KMS-11 (cell line): ENCODE measurements at regions not wholly inside any gene's neighbourhood (a gene's known extent, or its start where the extent isn't known, plus 50 kb on each side); places are given as distances from the start of the nearest gene placed in this dataset.

ENCODE experiments used
- H2AFZ ChIP-seq: fragments of 200-600 bp; sonication (generic); 2 replicates; pipeline ENCODE4 v1.6.1; 2016; ENCODE audit warnings: antibody characterized with exemption, mixed run types, low read depth
- H3K27ac ChIP-seq: fragments of 200-600 bp; sonication (generic); 2 replicates; pipeline ENCODE4 v1.6.1; 2016; ENCODE audit warnings: mild to moderate bottlenecking, mixed run types
- H3K27me3 ChIP-seq: fragments of 200-600 bp; sonication (generic); 2 replicates; pipeline ENCODE4 v1.6.1; 2017; ENCODE audit warnings: mild to moderate bottlenecking, low read depth, mixed run types, moderate library complexity; ENCODE audit not compliant: insufficient read depth
- H3K36me3 ChIP-seq: fragments of 200-600 bp; sonication (generic); 2 replicates; pipeline ENCODE4 v1.6.1; 2017; ENCODE audit warnings: mild to moderate bottlenecking, mixed run types; ENCODE audit not compliant: insufficient read depth
- H3K4me1 ChIP-seq: fragments of 200-600 bp; sonication (generic); 2 replicates; pipeline ENCODE4 v1.6.1; 2016; ENCODE audit warnings: mild to moderate bottlenecking, low read depth, mixed run types; ENCODE audit not compliant: poor library complexity, severe bottlenecking
- H3K4me2 ChIP-seq: fragments of 200-600 bp; sonication (generic); 2 replicates; pipeline ENCODE4 v1.7.0; 2016; ENCODE audit warnings: mild to moderate bottlenecking, mixed run types
- H3K4me3 ChIP-seq: fragments of 200-600 bp; sonication (generic); IDR thresholded peaks from 2 replicates; pipeline ENCODE4 v1.6.1; 2017; ENCODE audit warnings: low read depth, low read length, mixed read lengths; ENCODE audit not compliant: insufficient read depth
- H3K79me2 ChIP-seq: fragments of 200-600 bp; sonication (generic); 2 replicates; pipeline ENCODE4 v1.6.1; 2016; ENCODE audit warnings: low read depth, mixed run types; ENCODE audit not compliant: insufficient read depth
- H3K9ac ChIP-seq: fragments of 200-600 bp; sonication (generic); 2 replicates; pipeline ENCODE4 v1.6.1; 2016; ENCODE audit warnings: mild to moderate bottlenecking, mixed run types
- H4K20me1 ChIP-seq: fragments of 200-600 bp; sonication (generic); 2 replicates; pipeline ENCODE4 v1.6.1; 2016; ENCODE audit warnings: mild to moderate bottlenecking, mixed run types; ENCODE audit not compliant: insufficient read depth
- CTCF ChIP-seq: fragments of 200-600 bp; sonication (generic); conservative IDR thresholded peaks from 2 replicates; pipeline ENCODE4 v1.6.1; 2017; ENCODE audit warnings: low read depth, mild to moderate bottlenecking, antibody characterized with exemption, low read length, moderate library complexity, mixed read lengths

GRCh38 chr12:66051361-66051760 is 79.2 kb downstream of the LLPH start:
- no peak overlapping the region for H2AFZ ChIP-seq
- no peak overlapping the region for H3K4me2 ChIP-seq
- no peak for TF ChIP-seq CTCF
- no peak overlapping the region for H3K4me3 ChIP-seq
- no peaks in the 10 kb centered on the region for H3K79me2 ChIP-seq
- H3K4me1 ChIP-seq, result peaks cover 20% of the 10 kb centered on the region
- no peaks in the 10 kb centered on the region for H4K20me1 ChIP-seq
- no peak overlapping the region for H3K9ac ChIP-seq
- no peaks in the 10 kb centered on the region for H3K36me3 ChIP-seq
- H3K27ac ChIP-seq, result no peak overlapping the region
- no peaks in the 10 kb centered on the region for H3K27me3 ChIP-seq

GRCh38 chr12:66050610-66051009 is 79.9 kb downstream of the LLPH start:
- Histone ChIP-seq H3K27ac (no peak overlapping the region), H3K4me1 (peaks cover 20% of the 10 kb centered on the region), H3K4me2 (no peak overlapping the region), H3K9ac (no peak overlapping the region), H3K79me2 (no peaks in the 10 kb centered on the region), H3K27me3 (no peaks in the 10 kb centered on the region), H3K4me3 (no peak overlapping the region), H4K20me1 (no peaks in the 10 kb centered on the region), H2AFZ (no peak overlapping the region), H3K36me3 (no peaks in the 10 kb centered on the region)
- no peak for TF ChIP-seq CTCF

- Histone ChIP-seq H3K9ac (no peak overlapping the region), H3K79me2 (no peaks in the 10 kb centered on the region), H3K4me3 (no peak overlapping the region), H3K27ac (no peak overlapping the region), H3K4me1 (peaks cover 20% of the 10 kb centered on the region), H4K20me1 (no peaks in the 10 kb centered on the region), H3K4me2 (no peak overlapping the region), H2AFZ (no peak overlapping the region), H3K27me3 (no peaks in the 10 kb centered on the region), H3K36me3 (no peaks in the 10 kb centered on the region)
- no peak for TF ChIP-seq CTCF
Measured at GRCh38 chr12:66050283-66050576, 80.3 kb downstream of the LLPH start.

GRCh38 chr12:66049538-66050282 is 80.8 kb downstream of the LLPH start:
- H3K4me2 ChIP-seq, result no peak overlapping the region
- no peak for TF ChIP-seq CTCF

More at GRCh38 chr12:66049538-66050282, 80.8 kb downstream of the LLPH start:
- Histone ChIP-seq H3K27me3 (no peaks in the 10 kb centered on the region), H3K27ac (no peak overlapping the region), H4K20me1 (no peaks in the 10 kb centered on the region), H2AFZ (no peak overlapping the region), H3K9ac (no peak overlapping the region), H3K4me3 (no peak overlapping the region), H3K36me3 (no peaks in the 10 kb centered on the region), H3K4me1 (peaks cover 20% of the 10 kb centered on the region), H3K79me2 (no peaks in the 10 kb centered on the region)
